Mucosa of descending colon (tissue), 3 donors: ENCODE measurements at regions not wholly inside any gene's neighbourhood (a gene's known extent, or its start where the extent isn't known, plus 50 kb on each side); places are given as distances from the start of the nearest gene placed in this dataset.

Source experiments
- ATAC-seq: fragments of 200-7000 bp; cut with Tn5 transposase; one replicate; pipeline ENCODE4 v1.9.1; 2020; ENCODE audit warnings: mild to moderate bottlenecking, moderate library complexity
- DNase-seq, 3 donors: peaks; one replicate each; pipeline ENCODE4 v3.0.0-alpha.2; 2020
- H3K36me3 ChIP-seq: fragments of 200-600 bp; one replicate; pipeline ENCODE4 v1.8.0; 2021; ENCODE audit warnings: low read depth, mild to moderate bottlenecking
- H3K4me1 ChIP-seq: fragments of 200-600 bp; one replicate; pipeline ENCODE4 v1.8.0; 2021; ENCODE audit warnings: low read depth, mild to moderate bottlenecking
- H3K4me3 ChIP-seq: fragments of 200-600 bp; one replicate; pipeline ENCODE4 v1.8.0; 2021; ENCODE audit warnings: mild to moderate bottlenecking
- H3K9me3 ChIP-seq: fragments of 200-600 bp; one replicate; pipeline ENCODE4 v1.8.0; 2021; ENCODE audit warnings: mild to moderate bottlenecking
- intact Hi-C, 2 donors: fragments of 100-400 bp; cut with DNase I in 1 of 2; cut with micrococcal nuclease in 1 of 2; formaldehyde crosslinking; loops; one replicate each; pipeline versions ENCODE4 v1.11.0 to v1.11.1; 2022; cut with DNase I, micrococcal nuclease
- TF ChIP-seq, protein P1 (sequence below): fragments of 200-600 bp; IDR thresholded peaks from one replicate; pipeline ENCODE4 v1.8.0; 2022; ENCODE audit warnings: antibody characterized with exemption, mild to moderate bottlenecking
- donor health status: DM: no; HTN: no; CAD: no; lungs with moderate emphysema.
- donor health status: DM: no; HTN: no; CAD: no.
- donor health status: DM: no; HTN: yes; CAD: no.

DNA sequence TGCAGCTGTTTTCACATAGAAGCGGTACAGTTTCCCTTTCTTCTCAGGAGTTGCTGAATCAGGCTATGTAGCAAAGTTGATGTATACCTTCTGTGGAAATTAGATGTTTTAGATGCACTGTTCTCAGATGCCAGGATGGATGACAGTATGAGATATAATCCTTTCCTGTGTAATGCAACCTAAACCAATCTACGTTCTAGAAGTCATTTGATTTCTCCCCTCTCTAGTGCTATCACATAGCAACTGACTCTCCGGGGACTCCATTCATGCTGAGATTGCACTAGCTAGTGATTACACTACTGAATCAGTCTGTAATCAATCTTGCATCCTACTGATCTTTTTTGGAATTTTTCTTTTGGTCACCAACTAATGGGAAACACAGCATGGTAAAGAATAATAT is 1881.7 kb downstream of the PCDH7 start:
- TF ChIP-seq, protein P1, sequence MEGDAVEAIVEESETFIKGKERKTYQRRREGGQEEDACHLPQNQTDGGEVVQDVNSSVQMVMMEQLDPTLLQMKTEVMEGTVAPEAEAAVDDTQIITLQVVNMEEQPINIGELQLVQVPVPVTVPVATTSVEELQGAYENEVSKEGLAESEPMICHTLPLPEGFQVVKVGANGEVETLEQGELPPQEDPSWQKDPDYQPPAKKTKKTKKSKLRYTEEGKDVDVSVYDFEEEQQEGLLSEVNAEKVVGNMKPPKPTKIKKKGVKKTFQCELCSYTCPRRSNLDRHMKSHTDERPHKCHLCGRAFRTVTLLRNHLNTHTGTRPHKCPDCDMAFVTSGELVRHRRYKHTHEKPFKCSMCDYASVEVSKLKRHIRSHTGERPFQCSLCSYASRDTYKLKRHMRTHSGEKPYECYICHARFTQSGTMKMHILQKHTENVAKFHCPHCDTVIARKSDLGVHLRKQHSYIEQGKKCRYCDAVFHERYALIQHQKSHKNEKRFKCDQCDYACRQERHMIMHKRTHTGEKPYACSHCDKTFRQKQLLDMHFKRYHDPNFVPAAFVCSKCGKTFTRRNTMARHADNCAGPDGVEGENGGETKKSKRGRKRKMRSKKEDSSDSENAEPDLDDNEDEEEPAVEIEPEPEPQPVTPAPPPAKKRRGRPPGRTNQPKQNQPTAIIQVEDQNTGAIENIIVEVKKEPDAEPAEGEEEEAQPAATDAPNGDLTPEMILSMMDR = no peak
- intact Hi-C loops = no loop called here

DNA sequence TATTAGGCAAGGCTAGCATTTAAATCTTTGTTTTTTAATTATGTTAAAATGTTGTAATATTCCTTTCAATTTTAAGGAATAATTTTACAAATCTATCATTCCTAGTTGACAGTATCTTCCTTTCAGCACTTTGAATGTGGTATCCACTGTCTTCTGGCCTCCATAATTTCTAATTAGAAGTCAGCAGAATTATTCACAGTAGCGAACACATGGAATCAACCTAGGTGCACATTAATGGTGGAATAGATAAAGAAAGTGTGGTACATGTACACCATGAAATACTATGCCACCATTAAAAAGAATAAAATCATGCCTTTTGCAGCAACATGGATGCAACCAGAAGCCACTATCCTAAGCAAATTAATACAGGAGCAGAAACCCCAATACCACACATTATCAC is 1887.8 kb downstream of the PCDH7 start:
- no peak overlapping the region for H3K4me3 ChIP-seq
- intact Hi-C loops = no loop called here

More for the DNA sequence above, 1881.7 kb downstream of the PCDH7 start:
- Histone ChIP-seq H3K4me1 (no peaks in the 10 kb centered on the region), H3K36me3 (no peaks in the 10 kb centered on the region), H3K9me3 (no peaks in the 10 kb centered on the region), H3K4me3 (no peak overlapping the region)
- no peak for ATAC-seq
- no peak for DNase-seq

DNA sequence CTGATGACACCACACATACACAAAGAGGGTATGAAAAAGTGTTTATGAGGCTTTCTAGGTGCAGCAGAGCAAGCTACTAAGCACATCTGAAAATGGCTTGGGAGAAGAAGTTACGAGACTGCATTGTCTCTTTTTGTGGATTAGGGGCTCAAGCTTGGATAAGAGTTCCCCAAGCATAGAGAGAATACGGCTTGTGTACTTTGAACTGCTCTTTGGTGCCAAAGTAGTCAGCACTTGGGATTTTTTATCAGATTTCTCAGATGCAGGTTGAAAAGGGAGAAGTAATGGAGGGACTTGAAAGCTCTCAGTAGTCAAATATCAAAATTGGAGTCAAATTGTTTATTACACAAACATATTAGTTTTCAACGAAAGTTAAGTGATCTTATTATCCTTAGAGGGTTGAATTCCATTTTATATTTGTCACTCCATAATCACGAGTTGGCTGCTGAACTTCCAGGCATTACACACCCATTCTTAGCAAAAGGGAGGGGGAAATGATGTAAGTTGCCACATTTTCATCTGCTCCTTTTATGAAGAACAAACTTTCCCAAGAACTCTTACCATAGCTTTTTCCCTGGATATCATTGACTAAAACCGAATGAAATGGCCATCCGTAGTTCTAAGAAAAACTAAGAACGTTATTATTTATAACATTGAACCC is 1904.9 kb downstream of the PCDH7 start:
- H3K36me3 ChIP-seq = no peaks in the 10 kb centered on the region
- ATAC-seq (no peak), DNase-seq (peak in 1 of 3 donors; percentile 3)
- no peak overlapping the region for H3K4me3 ChIP-seq
- TF ChIP-seq, protein P1 = no peak
- intact Hi-C loops = no loop called here
- H3K4me1 ChIP-seq = no peaks in the 10 kb centered on the region
- H3K9me3 ChIP-seq = no peaks in the 10 kb centered on the region

More for the DNA sequence above, 1887.8 kb downstream of the PCDH7 start:
- ATAC-seq = no peak
- Histone ChIP-seq H3K4me1 (no peaks in the 10 kb centered on the region), H3K36me3 (no peaks in the 10 kb centered on the region), H3K9me3 (no peaks in the 10 kb centered on the region)
- no peak for DNase-seq
- TF ChIP-seq, protein P1 = no peak

DNA sequence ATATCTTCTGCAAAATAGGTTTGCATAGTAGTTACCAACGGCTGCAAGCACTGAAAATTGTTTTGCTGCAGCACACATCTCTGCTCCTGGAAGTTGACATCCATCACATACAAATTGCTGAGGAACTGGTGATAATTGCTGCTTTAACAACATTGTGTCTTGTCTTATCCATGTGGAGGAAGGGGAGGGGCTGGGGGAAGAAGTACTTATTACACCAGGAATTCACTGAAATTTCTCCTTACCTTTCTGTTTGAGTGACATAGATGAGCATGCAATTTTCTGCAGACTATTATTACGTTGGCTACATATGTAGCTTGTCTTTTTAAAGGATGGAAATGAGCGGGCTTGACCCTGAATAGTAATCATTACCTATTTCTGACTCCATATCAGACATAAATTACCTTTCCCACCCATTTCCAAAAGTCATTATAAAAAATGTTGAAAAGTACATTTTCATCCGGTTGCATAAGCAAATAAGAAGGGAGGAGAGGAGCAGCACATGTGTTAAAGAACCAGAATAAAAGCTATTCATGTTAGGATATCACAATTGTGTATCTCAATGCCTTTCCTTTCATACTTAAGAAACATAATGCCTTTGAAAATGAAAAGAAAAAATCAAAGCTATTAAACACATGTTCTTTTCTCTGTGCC is 1905.6 kb downstream of the PCDH7 start:
- H3K4me1 ChIP-seq = no peaks in the 10 kb centered on the region
- DNase-seq (no peak), ATAC-seq (no peak)
- no peak overlapping the region for H3K4me3 ChIP-seq
- H3K36me3 ChIP-seq = no peaks in the 10 kb centered on the region
- intact Hi-C loops = no loop called here
- H3K9me3 ChIP-seq = no peaks in the 10 kb centered on the region
- TF ChIP-seq, protein P1 = no peak

DNA sequence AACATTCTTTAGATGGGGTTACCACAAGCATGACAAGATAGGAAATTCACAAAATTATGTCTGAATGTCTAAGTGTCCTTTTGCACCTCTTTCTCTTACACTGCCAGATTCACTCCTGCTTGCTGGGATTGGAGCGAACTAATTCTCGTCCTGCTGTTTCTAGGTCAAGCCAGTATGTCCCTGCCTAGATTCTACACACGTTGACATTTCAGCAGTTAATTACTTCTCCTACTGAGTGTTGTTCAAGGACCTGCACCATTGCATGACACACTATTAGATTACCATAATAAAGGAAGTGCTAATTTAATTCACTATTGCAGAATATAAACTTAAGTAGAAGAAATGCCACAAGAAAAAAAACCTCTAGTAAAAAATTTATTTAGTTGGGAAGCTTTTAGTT is 1911.7 kb downstream of the PCDH7 start:
- ATAC-seq (no peak), DNase-seq (no peak)
- TF ChIP-seq, protein P1 = no peak

More for the DNA sequence above, 1911.7 kb downstream of the PCDH7 start:
- intact Hi-C loops = no loop called here
- Histone ChIP-seq H3K36me3 (no peaks in the 10 kb centered on the region), H3K4me3 (no peak overlapping the region), H3K4me1 (no peaks in the 10 kb centered on the region), H3K9me3 (no peaks in the 10 kb centered on the region)
